ENCODE measurements at regions not wholly inside any gene's neighbourhood (a gene's known extent, or its start where the extent isn't known, plus 50 kb on each side); places are given as distances from the start of the nearest gene placed in this dataset.

DNA sequence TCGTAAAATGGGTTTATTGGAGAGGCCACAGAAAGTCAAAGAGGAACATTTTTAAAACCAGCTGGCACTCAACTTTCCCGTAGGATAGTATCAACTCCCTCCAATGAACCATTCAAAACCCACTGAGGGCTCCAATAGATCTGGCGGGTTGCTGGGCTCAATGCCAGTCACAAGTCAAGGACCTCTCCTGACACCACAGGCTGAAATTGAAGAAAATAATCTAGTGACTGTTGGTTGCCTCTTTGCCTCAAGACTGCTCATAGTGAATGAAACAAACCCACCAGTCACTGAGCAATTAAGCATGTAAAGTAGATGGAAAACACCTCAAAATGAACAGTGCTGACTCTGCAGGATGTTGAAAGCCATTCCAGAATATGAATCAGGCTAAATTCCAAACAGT, 500.6 kb upstream of the AGTR1 start:
- no peak for TF ChIP-seq POLR2A (IDR thresholded peaks at IDR 0.05; ENCODE audit: low read length)
- no peak for TF ChIP-seq CTCF (IDR thresholded peaks at IDR 0.05)
- TF ChIP-seq CHD4 (IDR thresholded peaks at IDR 0.05; ENCODE audit: borderline replicate concordance), result no peak
- TF ChIP-seq, protein P1, sequence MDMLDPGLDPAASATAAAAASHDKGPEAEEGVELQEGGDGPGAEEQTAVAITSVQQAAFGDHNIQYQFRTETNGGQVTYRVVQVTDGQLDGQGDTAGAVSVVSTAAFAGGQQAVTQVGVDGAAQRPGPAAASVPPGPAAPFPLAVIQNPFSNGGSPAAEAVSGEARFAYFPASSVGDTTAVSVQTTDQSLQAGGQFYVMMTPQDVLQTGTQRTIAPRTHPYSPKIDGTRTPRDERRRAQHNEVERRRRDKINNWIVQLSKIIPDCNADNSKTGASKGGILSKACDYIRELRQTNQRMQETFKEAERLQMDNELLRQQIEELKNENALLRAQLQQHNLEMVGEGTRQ (IDR thresholded peaks at IDR 0.05), result no peak
- TF ChIP-seq MAZ (IDR thresholded peaks at IDR 0.05; ENCODE audit: borderline replicate concordance, low read depth, low read length), result no peak
- no peak for TF ChIP-seq SMC3 (IDR thresholded peaks at IDR 0.05)
